HL-60/S4 treated with phorbol 12-myristate 13-acetate at 8.2 ng/mL for 4 days and 3 days (cell line): ENCODE measurements at regions not wholly inside any gene's neighbourhood (a gene's known extent, or its start where the extent isn't known, plus 50 kb on each side); places are given as distances from the start of the nearest gene placed in this dataset.
"Not testable (repeated sequence)": the region's sequence is repeated elsewhere in the genome, so short reads cannot be mapped to it uniquely, and the experiment has no call there.

Source experiments
- in situ Hi-C: fragments of 300-500 bp; cut with MboI; formaldehyde crosslinking; loops from 2 replicates; pipeline ENCODE4 v1.15.0; 2022; ENCODE audit warnings: low sequenced_read_pairs

DNA sequence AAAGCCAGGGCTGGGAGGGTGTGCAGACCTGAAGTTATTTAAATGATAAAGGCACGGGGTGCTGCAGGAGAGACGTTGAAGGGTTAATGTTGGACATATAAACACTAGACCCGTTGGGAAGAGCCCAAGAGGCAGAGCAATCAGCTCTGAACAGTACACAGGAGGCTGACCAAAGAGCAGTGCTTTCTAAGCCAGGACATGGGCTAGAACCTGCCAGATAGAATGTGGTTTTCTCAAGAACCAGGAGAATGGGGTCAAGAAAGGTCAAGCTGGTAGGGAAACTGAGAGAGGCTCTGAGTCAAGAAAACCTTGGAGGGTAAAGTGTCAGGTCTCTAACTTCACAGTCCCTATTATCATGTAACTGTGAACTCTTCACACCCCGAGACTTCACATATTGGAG lies 143.2 kb upstream of the EEA1 start:
- in situ Hi-C loops: no loop called here

- in situ Hi-C loops: no loop called here
Observed at GRCh38 chr12:93073324-93073723, 144.2 kb upstream of the EEA1 start.

DNA sequence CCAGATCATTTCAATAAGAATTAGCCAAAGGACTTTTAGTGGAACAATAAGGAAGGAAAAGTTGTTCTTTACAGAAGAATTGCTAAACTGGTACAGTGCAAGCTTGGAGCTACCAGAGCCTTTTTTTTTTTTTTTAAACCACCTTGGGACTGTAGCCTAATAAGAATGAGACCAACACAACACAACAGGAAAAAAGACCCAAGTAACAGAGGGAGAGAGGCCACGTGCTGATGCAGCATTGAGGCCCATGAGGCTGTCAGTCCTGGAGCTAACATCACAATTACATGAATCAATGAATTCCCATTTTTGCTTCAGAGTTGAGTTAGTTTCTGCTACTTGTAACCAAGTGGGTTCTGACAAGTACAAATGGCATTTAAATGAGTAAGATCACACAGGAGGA lies 149.0 kb upstream of the EEA1 start:
- in situ Hi-C loops: no loop called here

GRCh38 chr12:93078577-93078976 lies 149.5 kb upstream of the EEA1 start:
- in situ Hi-C loops: no loop called here

DNA sequence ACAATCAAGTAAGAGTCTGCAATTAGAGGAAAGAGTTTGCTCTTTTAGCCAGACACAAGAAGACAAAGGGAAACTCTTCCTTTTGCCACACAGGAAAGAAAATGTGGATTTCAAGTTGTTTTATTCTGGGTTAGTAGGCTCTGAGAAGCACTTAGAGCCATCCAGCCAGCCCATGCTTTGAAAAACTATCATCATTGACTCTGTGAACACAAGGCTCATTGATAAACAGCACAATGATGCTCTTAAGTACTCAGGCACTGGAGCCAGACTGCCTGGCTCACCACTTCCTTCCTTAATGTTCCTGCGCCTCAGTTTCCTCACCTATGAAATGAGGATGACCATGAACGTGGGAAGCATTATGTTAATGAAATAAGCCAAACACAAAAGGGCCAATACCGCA lies 150.2 kb upstream of the EEA1 start:
- in situ Hi-C loops: no loop called here

DNA sequence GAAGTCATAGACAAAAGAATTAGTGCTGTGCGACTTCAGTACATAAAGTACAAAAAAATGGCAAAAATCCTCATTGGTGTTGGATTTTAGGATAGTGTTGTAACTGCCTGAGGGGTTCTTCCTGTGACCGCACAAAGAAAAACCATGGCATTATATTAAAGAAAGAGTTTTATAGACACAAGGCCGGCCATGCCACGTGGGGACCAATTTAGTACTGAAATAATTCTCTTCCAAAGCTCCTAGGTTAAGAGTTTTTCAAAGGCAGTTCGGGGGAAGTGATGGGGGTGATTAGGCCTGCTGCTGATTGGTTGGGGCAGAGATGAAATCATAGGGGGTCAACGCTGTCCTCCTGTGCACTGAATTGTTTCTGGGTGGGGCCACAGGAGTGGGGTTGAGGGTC lies 150.9 kb upstream of the EEA1 start:
- in situ Hi-C loops: no loop called here

DNA sequence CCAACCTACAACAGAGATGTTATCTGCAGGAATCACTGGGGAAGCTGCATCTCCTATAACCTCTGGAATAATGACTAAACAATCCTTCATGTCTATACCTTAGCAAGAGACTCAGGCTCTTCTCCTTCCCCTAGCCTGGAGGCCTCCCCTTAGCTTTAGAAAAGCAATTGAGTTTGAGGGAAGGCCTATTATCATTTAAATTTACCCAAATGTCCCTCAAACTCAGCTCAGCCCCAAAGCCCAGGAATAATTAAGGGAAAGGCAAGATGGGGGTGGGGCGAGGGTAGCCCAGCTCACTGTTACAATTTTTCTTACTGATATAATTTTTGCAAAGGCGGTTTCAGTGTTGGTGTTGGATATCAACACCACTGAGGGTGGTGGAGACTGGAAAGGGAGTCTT lies 151.4 kb upstream of the EEA1 start:
- in situ Hi-C loops: no loop called here

DNA sequence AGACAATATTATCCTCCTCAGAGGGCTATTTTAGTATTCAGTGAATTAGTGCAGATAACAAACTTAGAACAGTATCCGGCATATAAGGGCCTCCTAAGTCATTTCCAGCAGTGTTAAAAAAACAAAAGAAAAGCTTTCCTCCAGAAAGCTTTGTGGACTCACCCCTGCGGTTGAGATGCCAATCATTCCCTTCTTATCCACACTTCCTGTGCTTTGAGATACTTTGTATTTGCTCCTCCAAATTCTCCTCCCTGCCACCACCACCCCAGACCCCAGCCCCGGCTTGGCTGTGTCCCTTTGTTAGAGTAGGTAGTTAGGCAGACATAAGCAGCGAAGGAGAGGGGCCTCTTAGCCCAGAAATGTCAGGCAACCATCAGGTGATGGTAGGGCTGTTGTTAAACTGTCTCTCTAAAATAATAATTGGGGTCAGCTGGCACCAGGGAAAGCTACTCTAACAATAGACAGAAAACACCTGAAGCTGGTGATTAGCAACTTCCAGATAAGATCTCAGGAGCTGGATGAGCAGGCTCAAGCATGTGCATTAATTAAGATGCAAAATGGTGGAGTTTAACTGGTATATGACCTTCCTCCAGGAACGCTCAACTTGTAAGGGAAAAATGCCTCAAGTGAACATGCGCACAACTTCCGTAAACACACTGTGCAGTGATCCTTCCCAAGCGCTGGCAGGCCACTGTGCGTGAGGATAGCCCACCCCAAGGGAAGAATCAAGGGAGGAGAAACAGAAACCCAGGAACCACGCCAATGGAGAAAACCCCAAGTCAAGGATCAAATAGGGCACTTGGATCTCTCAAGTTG lies 152.1 kb upstream of the EEA1 start:
- in situ Hi-C loops: no loop called here

DNA sequence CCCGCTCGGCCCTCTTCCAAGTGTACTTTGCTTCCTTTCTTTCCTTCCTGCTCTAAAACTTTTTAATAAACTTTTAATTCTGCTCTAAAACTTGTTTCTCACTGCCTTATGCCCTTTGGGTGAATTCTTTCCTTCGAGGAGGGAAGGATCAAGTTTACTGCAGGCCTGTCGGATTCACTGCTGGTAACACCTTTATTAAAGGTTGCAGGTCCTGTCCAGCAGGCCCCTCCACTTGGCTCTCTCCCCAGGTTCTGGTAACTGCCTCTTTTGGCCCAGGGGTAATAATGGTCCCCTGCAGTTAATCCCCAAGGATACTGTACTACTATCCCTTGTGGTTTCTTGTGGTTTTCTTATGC lies 152.7 kb upstream of the EEA1 start:
- in situ Hi-C loops: no loop called here

DNA sequence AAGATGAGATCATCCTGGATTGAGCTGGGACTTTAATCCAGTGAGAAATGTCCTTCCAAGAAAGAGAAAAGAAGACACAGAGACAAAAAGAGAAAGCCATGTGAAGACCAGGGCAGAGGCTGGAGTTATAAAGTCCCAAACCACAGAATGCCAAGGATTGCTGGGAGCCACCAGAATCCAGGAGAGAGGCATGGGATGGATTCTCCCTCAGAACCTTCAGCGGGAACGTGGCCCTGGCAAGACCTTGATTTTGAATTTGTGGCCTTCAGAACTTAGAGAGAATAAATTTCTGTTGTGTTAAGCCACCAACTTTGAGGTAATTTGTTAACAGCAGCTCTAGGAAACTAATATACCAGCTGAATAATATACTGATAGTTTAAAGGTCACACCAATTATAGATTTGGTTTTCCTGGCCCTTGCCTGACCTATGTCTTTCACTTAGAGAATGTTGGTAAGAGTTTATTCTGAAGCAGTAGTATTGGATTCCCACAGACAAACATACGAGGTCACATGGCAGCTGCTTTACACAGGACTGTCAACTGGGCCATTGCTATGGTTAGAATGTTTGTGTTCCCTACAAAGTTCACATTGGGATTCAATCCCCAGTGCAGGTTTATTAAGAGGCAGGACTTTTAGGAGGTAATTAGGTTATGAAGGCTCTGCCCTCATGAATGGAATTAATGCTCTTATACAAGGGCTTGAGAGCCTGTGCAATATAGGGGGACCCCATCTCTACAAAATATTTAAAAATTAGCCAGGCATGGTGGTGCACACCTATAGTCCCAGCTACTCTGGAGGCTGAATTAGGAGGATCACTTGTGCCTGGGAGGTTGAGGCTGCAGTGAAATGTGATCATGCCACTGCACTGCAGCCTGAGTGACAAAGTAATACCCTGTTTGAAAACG lies 156.5 kb upstream of the EEA1 start:
- in situ Hi-C loops: no loop called here

GRCh38 chr12:93086288-93086727 lies 157.2 kb upstream of the EEA1 start:
- in situ Hi-C loops: no loop called here

DNA sequence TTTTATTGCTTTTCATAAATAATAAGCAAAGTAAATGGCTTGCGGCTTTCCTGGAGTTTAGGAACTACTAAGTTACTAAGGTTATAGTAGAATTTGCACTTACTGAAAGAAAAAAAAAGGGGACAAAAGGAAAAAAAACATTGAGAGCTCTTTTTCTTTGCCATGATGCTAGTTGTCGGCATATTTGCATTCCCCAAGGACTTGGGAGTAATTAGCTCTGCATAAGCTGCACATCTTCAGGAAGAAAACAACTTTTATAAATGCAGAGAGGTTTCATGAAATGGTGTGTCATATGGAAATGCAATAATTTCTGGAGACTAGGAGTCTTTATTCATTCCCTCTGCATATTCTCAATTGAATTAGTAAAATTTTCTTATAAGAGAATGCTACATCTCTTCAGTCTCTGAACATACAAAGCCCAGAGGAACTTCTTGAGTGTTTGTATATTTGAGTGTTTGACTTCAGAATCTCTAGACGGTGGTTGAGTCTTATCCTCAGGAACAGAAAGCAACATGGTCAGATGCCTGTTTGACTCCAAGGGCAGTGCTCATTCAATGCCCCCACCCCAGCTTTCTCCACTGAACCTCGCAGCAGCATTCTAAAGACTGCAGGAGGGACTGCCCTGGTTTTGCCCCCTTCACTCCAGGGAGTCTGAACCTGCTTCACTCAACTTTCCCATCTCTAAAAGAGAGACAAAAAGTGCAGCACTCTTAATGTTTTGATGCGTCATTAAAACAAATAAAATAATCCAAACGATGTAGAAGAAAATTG lies 158.9 kb upstream of the EEA1 start:
- in situ Hi-C loops: no loop called here

DNA sequence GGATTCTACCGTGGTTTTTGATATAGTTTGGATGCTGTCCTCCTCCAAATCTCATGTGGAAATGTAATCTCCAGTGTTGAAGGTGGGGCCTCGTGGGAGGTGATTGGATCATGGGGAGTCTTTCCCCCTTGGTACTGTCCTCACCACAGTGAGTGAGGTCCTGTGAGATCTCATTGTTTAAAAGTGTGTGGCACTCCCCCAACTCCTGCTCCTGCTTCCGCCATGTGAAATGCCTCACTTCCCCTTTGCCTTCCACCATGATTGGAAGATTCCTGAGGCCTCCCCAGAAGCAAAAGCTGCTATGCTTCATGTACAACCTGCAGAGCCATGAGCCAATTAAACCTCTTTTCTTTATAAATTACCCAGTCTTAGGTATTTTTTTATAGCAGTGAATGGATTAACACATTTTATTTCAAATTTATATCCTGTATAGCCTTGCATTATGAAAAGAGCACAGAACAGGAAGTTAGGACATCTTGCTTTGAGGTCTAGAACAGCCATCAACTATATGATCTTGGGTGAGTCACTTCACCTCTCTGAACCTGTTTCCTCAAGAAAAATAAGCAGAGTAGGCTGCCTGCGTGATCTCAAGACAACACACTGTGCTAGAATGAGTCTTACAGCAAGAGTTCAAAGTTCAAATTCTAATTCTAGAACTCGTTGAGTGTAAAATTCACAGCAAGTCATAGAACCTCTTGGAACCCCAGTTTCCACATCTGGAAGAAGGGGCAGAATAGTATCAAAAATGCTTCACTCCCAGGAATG lies 160.9 kb upstream of the EEA1 start:
- in situ Hi-C loops: no loop called here

GRCh38 chr12:93090731-93091172 lies 161.7 kb upstream of the EEA1 start:
- in situ Hi-C loops: no loop called here

DNA sequence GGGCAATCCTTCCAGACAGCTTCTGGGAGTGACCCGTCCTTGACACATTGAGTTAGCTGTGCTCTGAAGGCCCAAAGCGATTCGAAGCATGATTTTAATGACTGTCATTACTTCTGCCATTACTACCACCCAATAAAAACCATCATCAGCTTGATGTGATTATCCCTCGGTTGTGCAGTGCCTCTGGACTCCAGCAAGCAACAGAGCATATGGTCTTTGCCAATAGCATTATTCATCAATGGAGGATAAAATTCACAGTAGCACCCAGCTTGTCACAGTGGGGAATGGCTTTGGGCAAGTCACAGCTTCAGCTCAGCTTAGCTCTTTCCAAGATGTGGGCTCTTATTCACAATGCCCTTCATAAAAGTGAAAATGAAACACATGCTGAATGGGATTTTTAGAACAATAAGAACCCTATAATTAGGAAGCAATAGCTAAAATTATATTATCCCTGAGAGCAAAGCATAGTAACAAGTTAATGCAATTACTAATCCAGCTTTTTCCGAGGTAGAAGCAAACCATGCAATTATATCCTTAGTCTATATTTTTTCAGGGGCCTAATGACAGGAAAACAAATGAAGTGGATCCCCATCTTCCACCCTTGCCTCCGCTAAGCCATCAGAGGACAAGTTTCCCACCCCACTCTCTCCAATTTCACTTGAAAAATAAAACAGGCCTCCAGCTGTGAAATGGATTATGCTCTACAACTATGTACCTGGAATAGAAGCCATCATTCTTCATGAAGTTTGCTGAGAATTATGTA lies 163.0 kb upstream of the EEA1 start:
- in situ Hi-C loops: no loop called here

DNA sequence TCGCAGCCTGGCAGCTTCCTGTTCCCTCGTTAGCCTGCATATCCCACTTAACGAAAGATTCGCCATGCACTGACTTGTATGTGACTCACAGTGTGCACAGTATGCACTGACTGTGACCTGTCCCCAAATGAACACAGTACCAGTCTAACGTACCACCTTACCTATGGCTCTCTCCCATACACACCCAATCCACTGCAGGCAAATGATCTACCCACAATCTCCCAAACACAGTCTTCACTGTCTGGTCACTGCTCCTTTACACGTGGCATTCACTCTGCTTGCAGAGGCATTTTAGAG lies 163.5 kb upstream of the EEA1 start:
- in situ Hi-C loops: no loop called here

GRCh38 chr12:93093243-93093642 lies 164.1 kb upstream of the EEA1 start:
- in situ Hi-C loops: no loop called here

GRCh38 chr12:93094222-93094621 lies 165.1 kb upstream of the EEA1 start:
- in situ Hi-C loops: not testable (repeated sequence)

GRCh38 chr12:93094988-93095737 lies 166.1 kb upstream of the EEA1 start:
- in situ Hi-C loops: no loop called here
